Stromal cell of bone marrow (primary cell): ENCODE measurements at regions not wholly inside any gene's neighbourhood (a gene's known extent, or its start where the extent isn't known, plus 50 kb on each side); places are given as distances from the start of the nearest gene placed in this dataset.

Experiments
- DNase-seq: peaks from one replicate; pipeline ENCODE4 v3.0.0-alpha.2; 2012; ENCODE audit warnings: low read depth

DNA sequence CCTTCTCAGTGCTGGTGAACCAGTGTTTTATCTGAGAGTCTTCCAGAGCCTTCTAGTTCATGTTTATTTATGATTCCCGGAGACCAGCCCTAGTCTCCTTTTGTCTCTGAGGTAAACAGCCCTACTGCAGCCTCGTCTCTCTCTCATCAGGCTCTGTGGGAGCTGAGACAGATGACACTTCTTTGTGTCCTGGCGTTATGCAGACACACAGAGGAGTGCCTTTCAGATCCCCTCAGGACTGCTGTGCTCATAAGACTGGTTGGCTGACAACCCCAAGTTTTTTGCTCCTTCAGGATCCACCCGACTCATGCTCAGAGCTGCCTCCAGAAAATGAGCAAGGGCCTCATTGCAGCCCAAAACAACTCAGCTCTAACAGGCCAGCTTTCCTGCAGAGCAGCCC, 523.8 kb upstream of the SPHKAP start:
- DNase-seq = no peak

DNA sequence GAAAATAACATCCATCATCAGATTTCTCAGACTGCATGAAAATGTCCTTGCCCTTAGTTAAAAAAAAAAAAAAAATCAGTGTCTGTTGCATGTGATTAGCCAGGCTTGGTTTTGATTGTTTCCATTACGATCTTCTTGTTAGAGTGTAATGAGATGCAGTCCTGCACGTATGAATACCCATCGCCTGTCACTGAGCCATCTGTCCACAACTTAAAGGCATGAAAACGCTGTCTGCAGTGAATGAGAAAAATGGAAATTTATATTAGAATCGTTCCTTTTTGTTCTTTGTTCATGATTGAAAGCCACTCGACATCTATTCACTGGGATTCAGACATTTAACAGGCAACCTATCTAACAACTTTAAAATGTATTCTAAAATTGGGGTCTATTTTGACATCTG, 521.7 kb upstream of the SPHKAP start:
- DNase-seq = no peak

DNA sequence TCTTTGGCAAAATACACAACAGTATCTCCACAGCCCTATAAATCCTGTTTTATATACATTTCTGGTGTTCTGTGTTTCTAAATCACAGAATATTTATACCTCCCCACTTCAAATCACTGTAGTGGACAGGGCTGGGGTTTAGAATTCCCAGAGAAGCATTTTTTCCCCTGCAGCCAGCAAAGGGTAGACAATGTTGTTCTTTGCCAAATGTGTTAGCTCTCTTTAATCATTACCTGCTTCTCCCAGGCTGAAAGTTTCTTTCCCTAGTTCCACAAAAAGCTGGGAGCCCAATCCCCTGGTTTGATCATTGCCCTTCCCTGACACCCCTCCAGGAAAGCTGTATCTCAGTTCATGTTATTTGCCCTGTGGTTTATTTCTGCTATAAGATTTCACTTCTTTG, 520.0 kb upstream of the SPHKAP start:
- no peak for DNase-seq

DNA sequence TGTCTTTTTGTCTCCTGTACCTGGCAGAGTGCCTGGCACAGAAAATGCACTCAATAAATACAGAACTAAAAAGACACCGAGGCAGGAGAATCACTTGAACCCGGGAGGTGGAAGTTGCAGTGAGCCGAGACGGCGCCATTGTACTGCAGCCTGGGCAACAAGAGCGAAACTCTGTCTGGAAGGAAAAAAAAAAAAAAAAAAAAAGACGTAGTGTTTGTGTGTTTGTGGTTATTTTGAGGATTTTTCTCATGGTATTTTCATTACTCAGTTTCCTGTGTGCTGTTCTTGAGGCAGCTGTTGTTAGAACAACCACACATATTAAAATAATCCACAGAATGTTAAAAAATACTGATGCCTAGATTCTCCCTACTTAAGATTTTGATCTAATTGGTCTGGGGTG, 519.2 kb upstream of the SPHKAP start:
- no peak for DNase-seq

DNA sequence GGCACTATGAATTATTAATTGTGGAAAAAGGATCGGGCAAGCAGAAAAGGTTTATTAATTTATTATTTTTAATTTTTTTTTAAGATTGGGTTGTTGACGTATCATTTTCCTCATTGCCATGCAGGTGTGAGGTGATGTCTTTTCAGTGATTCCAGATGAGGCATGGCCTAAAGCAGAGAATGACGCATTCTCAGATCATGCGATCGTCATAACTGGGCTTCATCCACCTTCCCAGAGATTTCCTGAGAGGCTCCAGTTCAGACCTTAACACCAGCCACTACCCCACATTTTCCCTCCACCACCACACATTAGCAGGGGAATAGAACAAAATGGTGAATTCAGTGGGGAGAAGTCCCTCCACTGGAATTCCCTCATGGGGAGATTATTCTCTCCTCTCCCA, 518.4 kb upstream of the SPHKAP start:
- no peak for DNase-seq

DNA sequence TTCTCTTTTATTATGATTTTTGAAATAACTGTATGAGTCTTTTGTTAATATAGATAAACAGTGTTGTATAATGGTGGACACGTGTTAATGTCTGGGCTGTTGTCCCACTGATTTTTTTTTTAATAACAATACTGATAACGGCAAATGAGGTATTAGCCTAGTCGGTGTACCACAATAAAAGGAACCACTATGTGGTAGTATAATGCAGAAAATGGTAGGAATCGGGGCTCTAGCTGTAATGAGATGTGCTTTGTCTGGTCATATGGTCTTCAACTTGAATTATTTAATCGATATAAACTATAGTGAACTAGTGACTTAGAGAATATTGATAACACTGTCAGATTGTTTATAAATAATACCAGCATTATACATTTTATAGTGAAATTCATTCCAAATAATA, 517.9 kb upstream of the SPHKAP start:
- no peak for DNase-seq

DNA sequence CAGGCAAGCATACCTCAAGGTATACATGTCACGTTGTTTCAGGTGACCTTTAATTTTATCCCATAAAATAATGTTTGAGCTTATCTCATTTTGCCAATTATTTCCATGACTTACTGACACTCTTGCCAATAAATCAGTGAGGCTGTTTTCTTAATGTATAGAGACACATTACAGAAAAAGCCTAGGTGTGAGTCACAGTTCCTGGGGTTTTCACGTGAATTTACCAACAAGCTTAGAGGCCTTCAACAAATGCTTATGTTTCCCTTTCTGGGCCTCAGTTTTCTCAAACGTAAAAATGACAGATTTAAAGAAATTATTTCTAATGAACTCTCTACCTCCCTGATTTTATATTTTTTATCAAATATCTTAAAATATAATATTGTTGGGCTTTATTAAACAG, 517.5 kb upstream of the SPHKAP start:
- no peak for DNase-seq

DNA sequence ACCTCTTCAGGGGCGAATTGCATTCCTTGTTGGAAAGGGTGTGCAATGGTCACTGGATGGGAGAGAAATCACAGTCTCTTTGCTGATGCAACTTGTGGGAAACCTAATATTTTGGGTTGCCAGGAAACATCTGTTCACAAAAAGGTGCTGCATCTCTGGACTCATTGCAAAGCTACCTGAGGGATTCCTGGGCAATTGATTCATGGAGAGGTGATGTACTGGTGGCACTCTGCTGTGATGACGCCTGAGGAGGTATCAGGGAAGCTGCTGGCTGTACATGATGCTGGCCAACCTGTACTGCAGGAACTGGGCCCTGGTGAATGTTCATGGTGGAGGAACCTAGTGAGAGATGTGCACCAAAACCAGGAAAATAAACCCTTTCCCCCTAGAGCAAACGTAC, 516.0 kb upstream of the SPHKAP start:
- no peak for DNase-seq

DNA sequence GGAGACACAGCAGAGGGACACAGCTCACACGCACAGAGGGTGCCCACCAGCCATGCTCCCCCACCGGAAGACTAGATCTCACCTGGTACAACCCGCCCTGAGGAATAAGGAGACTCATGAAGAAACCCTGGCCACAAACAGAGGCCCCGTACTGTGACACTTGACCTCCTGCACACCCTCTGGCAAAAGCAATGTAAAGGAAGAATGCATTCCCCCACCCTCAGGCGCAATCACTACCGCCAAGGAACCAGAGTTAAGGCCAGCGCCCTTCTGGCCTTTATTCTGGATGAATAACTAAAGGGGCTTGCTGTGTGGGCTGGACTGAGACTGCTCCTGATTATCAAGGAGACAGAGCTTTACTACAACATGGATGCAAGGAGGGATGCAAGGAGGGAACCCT, 509.2 kb upstream of the SPHKAP start:
- DNase-seq = no peak

DNA sequence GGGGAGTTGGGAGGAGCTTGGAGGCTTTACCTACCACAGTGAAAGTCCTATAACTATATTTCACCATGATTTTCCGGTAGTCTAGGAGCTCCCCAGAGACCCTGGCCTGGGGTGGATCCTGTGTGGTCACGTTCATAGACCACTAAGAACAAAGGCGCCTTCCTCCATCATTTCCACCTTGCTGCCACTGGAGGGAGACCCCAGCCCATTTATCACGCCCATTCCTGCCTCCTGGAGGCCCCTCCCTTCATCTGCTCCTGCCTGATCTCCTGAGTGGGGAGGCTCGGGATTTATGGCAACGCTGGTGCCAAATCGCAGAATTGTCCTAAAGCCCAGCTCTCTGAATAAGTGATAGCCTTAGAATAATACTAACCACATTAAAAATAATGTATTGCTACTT, 507.6 kb upstream of the SPHKAP start:
- no peak for DNase-seq

DNA sequence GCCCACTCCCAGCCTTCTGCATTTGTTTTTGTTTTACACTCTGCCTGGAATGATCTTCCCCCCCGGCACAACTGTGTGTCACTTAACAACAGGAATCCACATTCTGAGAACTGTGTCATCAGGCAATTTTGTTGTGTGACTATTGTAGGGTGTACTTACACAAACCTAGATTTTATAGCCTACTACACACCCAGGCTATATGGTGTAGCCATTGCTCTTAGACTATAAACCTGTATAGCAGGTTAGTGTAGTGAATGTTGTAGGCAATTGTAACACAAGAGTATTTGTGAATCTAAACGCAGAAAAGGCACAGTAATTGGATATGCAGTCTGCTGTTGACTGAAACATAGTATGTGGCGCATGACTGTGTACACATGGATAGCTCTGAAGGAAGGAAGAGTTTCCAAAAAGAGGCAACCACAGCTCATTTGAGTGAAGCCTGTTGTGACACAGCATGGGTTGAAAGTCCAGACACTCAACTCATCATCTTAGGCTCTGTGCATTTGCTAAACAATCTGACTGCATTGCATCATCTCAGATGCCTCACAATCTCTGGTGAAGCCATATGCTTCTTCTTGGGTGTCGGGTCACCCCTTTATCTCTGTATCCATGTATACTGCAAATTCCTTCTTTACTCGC, 506.6 kb upstream of the SPHKAP start:
- DNase-seq = no peak

DNA sequence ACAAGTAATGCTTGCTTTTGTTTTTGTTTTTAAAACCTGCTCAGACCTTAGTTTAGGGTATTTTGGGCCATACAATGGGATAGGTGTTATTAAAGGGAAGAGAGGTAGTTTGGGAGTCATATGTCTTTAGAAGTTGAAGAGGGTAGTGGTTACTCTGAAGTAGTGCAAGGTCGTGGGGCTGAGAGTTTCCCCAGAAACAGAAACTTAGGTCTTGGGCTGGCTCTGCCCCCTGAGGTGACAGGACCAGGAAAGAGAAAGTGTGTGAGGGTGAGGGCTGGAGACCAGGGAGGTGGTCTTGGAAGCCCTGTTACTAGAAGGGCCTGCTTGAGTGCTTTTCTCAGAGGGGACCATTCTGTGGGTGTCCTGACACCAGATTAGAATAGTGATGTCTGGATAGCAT, 500.5 kb upstream of the SPHKAP start:
- DNase-seq = no peak

DNA sequence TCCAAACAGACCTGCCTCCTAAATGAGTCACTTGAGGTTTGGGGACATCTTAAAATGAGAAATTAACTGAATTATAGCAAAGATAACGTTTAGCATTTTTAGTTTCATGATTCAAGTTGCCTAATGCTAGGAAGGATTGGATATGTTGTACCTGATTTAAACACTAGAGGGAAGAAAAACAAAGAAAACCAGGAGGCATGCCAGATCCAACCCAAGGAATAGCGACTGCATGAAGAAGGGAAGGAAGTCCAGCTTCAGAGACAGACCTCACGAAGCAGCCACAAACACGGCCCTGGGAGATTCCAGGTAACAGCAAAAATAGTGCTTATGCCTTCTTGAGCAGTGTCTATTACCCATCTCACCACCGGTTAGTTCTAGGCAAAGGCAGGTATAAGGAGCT, 499.9 kb upstream of the SPHKAP start:
- peak; percentile 36 for DNase-seq

DNA sequence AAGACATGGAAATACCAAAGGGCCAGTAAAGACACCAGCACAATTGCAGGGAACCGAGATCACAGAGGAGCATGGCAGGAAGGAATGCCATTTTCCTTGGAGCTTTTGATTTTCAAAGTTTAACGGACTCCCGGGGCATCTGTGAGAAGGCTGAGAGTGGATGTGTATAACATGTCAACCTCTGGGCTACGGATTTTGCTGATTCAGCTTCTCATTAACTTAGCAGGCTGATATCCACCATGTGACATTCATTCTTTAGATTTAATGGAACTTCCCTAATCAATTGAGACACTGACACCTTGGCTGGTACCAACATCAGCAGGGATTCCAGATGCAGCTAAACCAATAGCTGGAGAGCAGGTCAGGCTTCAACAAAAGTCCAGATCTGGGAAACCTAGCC, 496.6 kb upstream of the SPHKAP start:
- DNase-seq = no peak

DNA sequence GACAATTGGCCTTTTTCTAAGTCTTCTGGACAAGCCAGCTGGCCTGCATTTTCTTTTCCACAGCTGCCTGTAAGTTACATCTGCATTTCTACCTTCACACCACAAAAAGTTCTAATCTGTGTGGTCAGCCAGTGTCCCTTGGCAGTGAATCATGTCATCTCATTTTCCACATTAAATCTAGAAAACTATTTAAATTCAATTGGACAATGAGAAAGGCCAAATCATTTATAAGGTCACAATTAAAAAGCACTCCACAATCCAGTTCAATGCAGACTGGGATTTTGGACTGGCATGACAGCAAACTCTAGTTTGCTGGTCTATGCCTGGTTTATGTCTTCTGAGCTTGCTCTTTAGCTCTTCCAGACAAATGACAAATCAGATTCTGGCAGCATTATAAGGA, 494.2 kb upstream of the SPHKAP start:
- DNase-seq = no peak

DNA sequence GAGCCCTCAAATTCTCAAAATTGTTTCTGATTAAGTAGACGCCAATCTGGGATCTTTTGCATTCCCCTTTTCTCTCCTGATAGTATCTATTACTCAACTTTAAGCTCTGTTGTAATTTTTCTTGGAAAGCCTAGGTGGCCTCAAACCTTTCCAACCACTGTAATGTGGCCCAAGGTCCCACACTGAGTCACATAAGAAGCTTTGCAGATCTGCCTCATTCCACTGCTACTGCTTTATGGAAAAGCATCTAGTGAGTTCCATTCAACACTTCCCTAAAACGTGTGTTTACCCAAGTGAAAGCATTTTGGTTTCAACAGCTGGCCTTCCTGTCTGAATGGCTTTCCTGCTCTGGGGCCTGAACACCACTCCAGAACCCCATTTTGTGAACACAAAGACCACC, 493.6 kb upstream of the SPHKAP start:
- DNase-seq = peak; percentile 54

DNA sequence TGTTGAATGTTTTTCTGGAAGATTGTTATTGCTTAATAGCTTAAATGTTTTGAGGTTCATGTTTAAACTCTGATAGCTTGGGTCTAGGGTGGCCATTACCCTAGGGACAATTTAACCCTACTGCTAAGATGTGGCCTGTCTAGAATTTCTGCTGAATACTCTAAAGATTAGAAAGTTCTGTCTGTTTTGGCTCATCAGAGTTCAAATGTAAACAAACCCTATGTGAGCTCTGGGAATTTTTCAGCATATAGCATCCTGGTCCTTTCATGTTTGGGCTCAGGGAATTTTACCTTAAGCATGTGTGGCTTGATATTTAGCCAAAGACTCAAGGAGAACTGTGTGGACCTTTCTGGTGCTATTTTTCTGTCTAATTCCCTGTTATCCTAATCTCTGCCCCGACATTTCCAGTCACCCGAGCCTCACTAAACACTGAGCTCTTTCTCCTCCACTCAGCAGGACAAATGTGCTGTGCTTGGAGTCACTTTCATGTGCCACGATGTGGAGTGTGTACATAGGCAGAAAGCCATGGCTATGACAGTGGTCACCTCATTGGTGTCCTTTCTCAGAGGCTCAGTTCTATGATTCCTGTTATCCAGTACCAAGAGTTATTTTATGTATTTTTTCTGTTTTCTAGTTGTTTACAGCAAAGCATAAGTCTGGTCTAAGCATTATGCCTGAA, 492.5 kb upstream of the SPHKAP start:
- no peak for DNase-seq

DNA sequence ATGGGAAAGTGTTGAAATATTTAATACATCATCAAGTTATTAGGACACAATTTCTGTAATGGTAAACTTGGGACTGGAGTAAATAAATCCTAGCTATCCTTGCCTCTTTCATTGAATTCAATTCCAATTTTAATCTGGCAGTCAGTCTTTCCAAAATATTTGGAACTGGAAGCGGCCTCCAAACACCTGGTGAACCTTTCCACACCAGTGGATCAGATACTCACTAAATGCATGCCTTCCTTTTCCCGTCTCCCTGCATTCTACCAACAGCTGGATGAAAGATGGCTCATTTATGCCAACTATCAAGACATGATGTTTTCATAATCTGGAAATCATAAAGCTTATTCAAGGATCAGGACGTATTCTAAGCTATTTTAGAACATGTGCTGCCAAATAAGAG, 488.2 kb upstream of the SPHKAP start:
- DNase-seq = no peak

DNA sequence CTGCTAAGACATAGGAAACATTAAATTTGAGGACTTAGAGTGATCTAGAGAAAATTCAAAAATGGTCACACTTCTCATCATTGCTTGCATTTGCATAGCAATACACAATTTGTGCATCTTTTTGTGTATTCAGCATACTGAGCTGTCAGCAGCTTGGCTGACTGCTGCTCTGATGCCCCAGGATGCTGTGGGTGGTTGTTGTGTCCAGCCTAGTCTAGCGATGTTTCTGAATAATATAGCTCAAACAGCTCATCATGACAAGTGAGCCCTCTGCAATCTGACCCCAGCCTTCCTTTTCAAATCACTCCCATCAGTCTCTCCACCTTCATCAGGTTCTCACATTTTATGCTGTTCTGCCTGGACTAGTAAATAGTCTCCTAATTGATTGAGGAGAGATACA, 483.7 kb upstream of the SPHKAP start:
- DNase-seq = no peak

DNA sequence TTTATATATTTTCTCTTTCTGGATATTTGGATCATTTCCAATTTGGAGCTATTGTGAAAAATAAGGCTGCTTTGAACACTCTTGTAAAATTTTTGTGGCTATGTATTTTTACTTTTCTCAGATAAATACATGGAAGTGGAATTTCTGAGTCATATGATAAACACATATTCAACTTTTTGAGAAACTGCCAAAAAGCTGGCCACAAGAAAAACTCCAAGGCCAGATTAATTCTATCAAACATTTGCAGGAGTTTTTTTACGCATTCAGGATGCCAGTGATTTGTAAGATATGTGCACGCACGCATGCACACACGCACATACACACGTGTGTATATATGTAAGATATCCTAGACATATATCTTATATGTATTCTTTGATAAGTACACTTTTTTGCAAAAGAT, 477.5 kb upstream of the SPHKAP start:
- DNase-seq = peak; percentile 63

DNA sequence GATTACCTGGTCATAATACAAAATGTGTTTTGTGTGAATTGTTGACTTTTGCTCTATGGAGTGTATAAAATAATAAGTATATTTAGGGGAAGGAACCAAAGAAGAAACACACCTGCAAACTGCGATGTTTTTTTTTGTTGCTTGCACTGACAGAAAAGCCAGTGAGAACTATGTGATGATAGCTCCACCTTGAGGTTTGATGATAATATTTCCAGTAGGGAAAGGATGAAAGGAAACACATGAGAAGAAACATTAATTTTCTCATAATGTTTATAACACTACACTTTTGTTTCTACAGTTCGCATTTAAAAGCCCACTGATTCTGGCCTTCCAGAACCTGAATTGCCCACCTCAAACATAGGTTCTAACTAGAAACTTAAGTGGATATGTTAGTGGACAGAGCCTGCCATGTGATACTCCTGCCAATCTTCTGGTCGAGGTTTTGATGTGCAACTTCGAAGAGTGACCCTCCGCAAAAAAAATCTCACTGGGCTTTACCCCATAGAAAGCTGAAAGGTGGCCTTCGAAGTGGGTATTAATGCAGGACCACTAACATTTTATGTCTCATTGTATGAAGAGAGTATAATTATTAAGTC, 476.4 kb upstream of the SPHKAP start:
- peak; percentile 17 for DNase-seq

DNA sequence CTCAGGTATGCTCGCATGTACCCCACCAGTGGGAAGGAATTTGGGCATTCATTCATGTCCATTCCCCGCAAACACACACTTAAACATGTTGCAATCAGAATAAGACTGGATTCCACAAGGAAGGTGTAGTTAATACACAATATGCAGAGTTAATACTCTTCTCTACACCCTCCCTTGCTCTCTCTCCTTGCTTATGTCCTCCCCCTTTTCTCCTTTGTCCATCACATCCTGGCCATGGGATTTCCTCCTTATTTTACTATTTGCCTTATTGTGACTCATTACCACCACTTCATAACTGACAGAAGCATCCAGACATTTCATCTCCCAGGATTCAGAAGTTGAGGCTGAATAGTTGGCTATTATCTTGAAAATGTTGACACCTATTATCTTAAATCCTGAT, 473.8 kb upstream of the SPHKAP start:
- no peak for DNase-seq

DNA sequence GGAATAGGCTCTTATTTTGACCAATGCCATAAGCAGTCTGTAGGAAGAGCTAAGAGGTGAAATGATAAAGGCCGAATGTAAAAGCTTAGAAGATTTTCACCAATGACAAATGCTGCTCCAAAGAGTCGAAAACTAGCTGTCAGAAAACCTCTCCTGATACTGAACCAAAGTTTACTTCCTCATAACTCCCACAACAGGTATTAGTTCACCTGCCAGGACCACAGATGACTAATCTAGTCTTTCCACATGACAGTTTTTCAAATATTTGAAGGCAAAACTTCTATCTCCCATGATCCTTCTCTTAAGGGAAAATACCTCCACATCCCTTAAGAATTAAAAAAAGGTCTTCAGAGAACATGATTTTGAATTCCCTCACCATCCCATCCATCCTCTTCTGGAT, 473.2 kb upstream of the SPHKAP start:
- DNase-seq = no peak

DNA sequence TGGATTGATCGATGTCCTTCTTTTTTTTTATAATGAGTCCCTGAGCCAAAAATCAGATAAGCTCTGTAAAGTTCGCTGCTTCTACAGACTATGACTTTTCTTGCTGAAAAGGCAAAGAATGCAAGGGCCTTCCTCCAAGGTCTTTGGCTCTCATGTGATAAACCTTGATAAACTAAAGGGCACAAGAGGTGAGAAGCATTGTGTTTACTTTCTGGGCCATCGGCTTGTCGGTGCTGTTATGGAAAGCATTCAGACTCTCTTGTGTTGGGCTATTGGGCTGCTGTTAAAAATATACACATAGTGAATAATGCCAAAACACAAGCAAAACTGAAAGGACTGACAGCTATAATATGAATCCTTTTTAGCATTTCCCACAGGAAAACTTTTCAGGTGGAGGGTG, 472.4 kb upstream of the SPHKAP start:
- no peak for DNase-seq
